K562 (cell line): ENCODE measurements at regions not wholly inside any gene's neighbourhood (a gene's known extent, or its start where the extent isn't known, plus 50 kb on each side); places are given as distances from the start of the nearest gene placed in this dataset.

Experiments
- BRD9 ChIP-seq: fragments of 450-650 bp; IDR thresholded peaks from 2 replicates; pipeline ENCODE4 v1.6.1; 2018; ENCODE audit warnings: low read depth; ENCODE audit not compliant: partially characterized antibody
- GATAD2B ChIP-seq: fragments of 450-650 bp; IDR thresholded peaks from 2 replicates; pipeline ENCODE4 v1.6.1; 2017; ENCODE audit warnings: mild to moderate bottlenecking, borderline replicate concordance
- HSF4 ChIP-seq: fragments of 250-450 bp; sonication (Bioruptor Pico); IDR thresholded peaks from 2 replicates; pipeline ENCODE4 v2.1.2; 2022; ENCODE audit warnings: mild to moderate bottlenecking, moderate library complexity, borderline replicate concordance
- PHB2 ChIP-seq: fragments of 450-650 bp; IDR thresholded peaks from 2 replicates; pipeline ENCODE4 v1.6.1; 2017; ENCODE audit warnings: low read depth
- SRSF3 ChIP-seq: fragments of 200-400 bp; formaldehyde crosslinking; IDR thresholded peaks from 2 replicates; pipeline ENCODE4 v1.6.1; 2016; ENCODE audit warnings: mild to moderate bottlenecking, low read length, moderate library complexity; ENCODE audit not compliant: insufficient read depth
- STAT5B ChIP-seq: fragments of 250-450 bp; sonication (Bioruptor Pico); IDR thresholded peaks from 2 replicates; pipeline ENCODE4 v1.8.0; 2021; ENCODE audit warnings: mild to moderate bottlenecking, inconsistent platforms
- TCFL5 ChIP-seq: fragments of 250-450 bp; sonication (Bioruptor Pico); conservative IDR thresholded peaks from 2 replicates; pipeline ENCODE4 v1.6.1; 2021; ENCODE audit warnings: mild to moderate bottlenecking, moderate library complexity, matching md5 sums
- ZKSCAN1 ChIP-seq: fragments of 150-350 bp; IDR thresholded peaks from 2 replicates; pipeline ENCODE4 v1.6.1; 2016; ENCODE audit warnings: low read depth, low read length
- TF ChIP-seq, protein P1 (sequence below): sonication (generic); formaldehyde crosslinking; IDR thresholded peaks from 2 replicates; pipeline ENCODE4 v1.8.1; 2023; ENCODE audit warnings: missing genetic modification reagents, mild to moderate bottlenecking, borderline replicate concordance
- TF ChIP-seq, protein P2 (sequence below): fragments of 450-650 bp; IDR thresholded peaks from 2 replicates; pipeline ENCODE4 v1.6.1; 2016; ENCODE audit warnings: mild to moderate bottlenecking, moderate library complexity

DNA sequence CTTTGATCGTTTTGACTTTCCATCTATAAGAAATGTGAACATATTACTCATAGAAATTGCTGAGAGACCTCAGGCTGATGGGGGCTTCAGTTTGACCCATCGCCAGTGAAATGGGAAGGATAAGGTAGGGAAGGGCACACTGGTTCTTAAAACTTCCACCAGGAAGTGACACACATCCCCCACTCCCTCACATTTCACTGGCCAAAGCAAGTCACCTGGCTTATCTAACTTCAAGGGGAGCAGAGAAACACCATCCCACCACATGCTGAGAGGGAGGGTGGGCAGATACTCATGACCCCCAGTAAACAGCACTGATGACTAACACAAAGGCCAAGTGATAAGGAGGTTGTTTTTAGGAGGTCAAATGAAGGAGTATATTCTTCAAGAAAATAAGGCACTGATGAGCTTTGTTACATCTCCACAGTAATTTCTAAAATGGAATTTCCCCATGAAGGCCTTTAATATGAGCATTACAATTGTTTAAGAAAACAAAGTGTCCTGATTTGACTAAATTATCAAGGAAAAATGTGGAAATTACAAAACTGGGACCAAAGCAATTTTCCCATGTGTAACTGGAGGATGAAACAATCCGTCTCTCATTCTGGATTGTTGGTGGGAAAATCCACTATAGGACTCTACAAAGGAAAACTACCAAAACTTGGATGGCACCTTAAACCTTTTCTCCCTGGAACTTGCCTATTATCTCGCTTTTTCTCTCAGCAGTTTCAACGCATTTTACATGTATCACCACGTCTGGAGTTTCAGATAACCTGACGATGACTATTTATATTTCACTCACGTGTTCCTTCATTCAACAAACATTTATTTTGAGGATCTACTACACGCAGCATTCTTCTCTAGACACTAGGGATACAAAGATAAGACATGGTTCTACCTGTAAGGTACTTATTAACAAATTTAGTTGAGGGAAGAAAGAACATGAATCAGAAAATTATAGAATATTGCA is 91.8 kb upstream of the EEA1 start (continued):
- TF ChIP-seq GATAD2B = peak; percentile 24; the same call in 1 of the 2 replicates
- TF ChIP-seq SRSF3 = no peak
- no peak for TF ChIP-seq STAT5B (CRISPR knock-in tag)
- TF ChIP-seq, protein P1, sequence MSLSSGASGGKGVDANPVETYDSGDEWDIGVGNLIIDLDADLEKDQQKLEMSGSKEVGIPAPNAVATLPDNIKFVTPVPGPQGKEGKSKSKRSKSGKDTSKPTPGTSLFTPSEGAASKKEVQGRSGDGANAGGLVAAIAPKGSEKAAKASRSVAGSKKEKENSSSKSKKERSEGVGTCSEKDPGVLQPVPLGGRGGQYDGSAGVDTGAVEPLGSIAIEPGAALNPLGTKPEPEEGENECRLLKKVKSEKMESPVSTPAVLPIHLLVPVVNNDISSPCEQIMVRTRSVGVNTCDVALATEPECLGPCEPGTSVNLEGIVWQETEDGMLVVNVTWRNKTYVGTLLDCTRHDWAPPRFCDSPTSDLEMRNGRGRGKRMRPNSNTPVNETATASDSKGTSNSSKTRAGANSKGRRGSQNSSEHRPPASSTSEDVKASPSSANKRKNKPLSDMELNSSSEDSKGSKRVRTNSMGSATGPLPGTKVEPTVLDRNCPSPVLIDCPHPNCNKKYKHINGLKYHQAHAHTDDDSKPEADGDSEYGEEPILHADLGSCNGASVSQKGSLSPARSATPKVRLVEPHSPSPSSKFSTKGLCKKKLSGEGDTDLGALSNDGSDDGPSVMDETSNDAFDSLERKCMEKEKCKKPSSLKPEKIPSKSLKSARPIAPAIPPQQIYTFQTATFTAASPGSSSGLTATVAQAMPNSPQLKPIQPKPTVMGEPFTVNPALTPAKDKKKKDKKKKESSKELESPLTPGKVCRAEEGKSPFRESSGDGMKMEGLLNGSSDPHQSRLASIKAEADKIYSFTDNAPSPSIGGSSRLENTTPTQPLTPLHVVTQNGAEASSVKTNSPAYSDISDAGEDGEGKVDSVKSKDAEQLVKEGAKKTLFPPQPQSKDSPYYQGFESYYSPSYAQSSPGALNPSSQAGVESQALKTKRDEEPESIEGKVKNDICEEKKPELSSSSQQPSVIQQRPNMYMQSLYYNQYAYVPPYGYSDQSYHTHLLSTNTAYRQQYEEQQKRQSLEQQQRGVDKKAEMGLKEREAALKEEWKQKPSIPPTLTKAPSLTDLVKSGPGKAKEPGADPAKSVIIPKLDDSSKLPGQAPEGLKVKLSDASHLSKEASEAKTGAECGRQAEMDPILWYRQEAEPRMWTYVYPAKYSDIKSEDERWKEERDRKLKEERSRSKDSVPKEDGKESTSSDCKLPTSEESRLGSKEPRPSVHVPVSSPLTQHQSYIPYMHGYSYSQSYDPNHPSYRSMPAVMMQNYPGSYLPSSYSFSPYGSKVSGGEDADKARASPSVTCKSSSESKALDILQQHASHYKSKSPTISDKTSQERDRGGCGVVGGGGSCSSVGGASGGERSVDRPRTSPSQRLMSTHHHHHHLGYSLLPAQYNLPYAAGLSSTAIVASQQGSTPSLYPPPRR (CRISPR knock-in tag) = no peak
- TF ChIP-seq ZKSCAN1 = no peak
- no peak for TF ChIP-seq TCFL5
- TF ChIP-seq HSF4 = peak; percentile 56; the same call in 1 of the 2 replicates
- TF ChIP-seq, protein P2, sequence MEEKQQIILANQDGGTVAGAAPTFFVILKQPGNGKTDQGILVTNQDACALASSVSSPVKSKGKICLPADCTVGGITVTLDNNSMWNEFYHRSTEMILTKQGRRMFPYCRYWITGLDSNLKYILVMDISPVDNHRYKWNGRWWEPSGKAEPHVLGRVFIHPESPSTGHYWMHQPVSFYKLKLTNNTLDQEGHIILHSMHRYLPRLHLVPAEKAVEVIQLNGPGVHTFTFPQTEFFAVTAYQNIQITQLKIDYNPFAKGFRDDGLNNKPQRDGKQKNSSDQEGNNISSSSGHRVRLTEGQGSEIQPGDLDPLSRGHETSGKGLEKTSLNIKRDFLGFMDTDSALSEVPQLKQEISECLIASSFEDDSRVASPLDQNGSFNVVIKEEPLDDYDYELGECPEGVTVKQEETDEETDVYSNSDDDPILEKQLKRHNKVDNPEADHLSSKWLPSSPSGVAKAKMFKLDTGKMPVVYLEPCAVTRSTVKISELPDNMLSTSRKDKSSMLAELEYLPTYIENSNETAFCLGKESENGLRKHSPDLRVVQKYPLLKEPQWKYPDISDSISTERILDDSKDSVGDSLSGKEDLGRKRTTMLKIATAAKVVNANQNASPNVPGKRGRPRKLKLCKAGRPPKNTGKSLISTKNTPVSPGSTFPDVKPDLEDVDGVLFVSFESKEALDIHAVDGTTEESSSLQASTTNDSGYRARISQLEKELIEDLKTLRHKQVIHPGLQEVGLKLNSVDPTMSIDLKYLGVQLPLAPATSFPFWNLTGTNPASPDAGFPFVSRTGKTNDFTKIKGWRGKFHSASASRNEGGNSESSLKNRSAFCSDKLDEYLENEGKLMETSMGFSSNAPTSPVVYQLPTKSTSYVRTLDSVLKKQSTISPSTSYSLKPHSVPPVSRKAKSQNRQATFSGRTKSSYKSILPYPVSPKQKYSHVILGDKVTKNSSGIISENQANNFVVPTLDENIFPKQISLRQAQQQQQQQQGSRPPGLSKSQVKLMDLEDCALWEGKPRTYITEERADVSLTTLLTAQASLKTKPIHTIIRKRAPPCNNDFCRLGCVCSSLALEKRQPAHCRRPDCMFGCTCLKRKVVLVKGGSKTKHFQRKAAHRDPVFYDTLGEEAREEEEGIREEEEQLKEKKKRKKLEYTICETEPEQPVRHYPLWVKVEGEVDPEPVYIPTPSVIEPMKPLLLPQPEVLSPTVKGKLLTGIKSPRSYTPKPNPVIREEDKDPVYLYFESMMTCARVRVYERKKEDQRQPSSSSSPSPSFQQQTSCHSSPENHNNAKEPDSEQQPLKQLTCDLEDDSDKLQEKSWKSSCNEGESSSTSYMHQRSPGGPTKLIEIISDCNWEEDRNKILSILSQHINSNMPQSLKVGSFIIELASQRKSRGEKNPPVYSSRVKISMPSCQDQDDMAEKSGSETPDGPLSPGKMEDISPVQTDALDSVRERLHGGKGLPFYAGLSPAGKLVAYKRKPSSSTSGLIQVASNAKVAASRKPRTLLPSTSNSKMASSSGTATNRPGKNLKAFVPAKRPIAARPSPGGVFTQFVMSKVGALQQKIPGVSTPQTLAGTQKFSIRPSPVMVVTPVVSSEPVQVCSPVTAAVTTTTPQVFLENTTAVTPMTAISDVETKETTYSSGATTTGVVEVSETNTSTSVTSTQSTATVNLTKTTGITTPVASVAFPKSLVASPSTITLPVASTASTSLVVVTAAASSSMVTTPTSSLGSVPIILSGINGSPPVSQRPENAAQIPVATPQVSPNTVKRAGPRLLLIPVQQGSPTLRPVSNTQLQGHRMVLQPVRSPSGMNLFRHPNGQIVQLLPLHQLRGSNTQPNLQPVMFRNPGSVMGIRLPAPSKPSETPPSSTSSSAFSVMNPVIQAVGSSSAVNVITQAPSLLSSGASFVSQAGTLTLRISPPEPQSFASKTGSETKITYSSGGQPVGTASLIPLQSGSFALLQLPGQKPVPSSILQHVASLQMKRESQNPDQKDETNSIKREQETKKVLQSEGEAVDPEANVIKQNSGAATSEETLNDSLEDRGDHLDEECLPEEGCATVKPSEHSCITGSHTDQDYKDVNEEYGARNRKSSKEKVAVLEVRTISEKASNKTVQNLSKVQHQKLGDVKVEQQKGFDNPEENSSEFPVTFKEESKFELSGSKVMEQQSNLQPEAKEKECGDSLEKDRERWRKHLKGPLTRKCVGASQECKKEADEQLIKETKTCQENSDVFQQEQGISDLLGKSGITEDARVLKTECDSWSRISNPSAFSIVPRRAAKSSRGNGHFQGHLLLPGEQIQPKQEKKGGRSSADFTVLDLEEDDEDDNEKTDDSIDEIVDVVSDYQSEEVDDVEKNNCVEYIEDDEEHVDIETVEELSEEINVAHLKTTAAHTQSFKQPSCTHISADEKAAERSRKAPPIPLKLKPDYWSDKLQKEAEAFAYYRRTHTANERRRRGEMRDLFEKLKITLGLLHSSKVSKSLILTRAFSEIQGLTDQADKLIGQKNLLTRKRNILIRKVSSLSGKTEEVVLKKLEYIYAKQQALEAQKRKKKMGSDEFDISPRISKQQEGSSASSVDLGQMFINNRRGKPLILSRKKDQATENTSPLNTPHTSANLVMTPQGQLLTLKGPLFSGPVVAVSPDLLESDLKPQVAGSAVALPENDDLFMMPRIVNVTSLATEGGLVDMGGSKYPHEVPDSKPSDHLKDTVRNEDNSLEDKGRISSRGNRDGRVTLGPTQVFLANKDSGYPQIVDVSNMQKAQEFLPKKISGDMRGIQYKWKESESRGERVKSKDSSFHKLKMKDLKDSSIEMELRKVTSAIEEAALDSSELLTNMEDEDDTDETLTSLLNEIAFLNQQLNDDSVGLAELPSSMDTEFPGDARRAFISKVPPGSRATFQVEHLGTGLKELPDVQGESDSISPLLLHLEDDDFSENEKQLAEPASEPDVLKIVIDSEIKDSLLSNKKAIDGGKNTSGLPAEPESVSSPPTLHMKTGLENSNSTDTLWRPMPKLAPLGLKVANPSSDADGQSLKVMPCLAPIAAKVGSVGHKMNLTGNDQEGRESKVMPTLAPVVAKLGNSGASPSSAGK = peak; percentile 63
- peak; percentile 40 for TF ChIP-seq BRD9
- TF ChIP-seq PHB2 = no peak
